Stimulated activated naive CD8-positive, alpha-beta T cell treated with anti-CD3 and anti-CD28 coated beads, Interleukin-15, amount 100 ng/mL, for 72 hours (primary cell): ENCODE measurements at regions not wholly inside any gene's neighbourhood (a gene's known extent, or its start where the extent isn't known, plus 50 kb on each side); places are given as distances from the start of the nearest gene placed in this dataset.
A peak's percentile ranks its signal among the peaks of the same experiment; 100 is the strongest.

Source experiments
- ATAC-seq: fragments of 150-1000 bp; cut with Tn5 transposase; 2 replicates; pipeline ENCODE4 v1.10.0; 2021; ENCODE audit warnings: mild to moderate bottlenecking, moderate library complexity
- DNase-seq, 2 donors: peaks; one replicate each; pipeline ENCODE4 v3.0.0; 2021 to 2022
- H3K27ac Mint-ChIP-seq, 2 donors: one replicate each; pipeline ENCODE4 v1.8.0; 2022; ENCODE audit warnings: mild to moderate bottlenecking in 2 of 2, mixed read lengths in 2 of 2, moderate library complexity in 2 of 2
- H3K27me3 Mint-ChIP-seq: one replicate; pipeline ENCODE4 v1.8.0; 2022; ENCODE audit warnings: mixed read lengths
- H3K4me1 Mint-ChIP-seq: one replicate; pipeline ENCODE4 v1.8.0; 2022; ENCODE audit warnings: mild to moderate bottlenecking, mixed read lengths
- H3K4me3 Mint-ChIP-seq, 2 donors: one replicate each; pipeline ENCODE4 v1.8.0; 2022; ENCODE audit warnings: mild to moderate bottlenecking in 2 of 2, mixed read lengths in 2 of 2, moderate library complexity in 1 of 2
- H3K9me3 Mint-ChIP-seq, 2 donors: one replicate each; pipeline ENCODE4 v1.8.0; 2022; ENCODE audit warnings: mixed read lengths in 2 of 2

DNA sequence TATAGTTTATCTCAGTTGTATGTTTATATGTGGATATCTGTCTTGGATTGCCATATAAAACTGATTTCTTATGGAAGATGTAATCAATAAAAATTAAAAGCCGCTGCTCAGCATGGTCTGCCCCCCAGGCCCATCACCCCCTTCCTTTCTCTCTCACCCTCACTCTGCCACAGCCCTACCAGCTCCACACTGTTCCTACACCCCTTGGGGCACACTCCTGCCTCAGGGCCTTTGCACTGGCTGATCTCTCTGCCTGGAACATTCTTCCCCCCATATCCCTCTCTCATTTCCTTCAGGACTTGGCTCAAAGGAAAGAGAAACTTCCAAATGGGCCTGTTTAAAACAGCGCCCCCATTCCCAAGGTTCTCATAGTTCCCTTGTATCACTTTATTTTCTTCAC lies 63.1 kb downstream of the LRRC32 start:
- Mint-ChIP-seq H3K27me3 (peaks cover 7% of the 10 kb centered on the region), H3K4me3 (no peak overlapping the region), H3K4me1 (peaks cover 22% of the 10 kb centered on the region), H3K27ac (no peak overlapping the region), H3K9me3 (no peaks in the 10 kb centered on the region)
- no peak for DNase-seq
- no peak for ATAC-seq

DNA sequence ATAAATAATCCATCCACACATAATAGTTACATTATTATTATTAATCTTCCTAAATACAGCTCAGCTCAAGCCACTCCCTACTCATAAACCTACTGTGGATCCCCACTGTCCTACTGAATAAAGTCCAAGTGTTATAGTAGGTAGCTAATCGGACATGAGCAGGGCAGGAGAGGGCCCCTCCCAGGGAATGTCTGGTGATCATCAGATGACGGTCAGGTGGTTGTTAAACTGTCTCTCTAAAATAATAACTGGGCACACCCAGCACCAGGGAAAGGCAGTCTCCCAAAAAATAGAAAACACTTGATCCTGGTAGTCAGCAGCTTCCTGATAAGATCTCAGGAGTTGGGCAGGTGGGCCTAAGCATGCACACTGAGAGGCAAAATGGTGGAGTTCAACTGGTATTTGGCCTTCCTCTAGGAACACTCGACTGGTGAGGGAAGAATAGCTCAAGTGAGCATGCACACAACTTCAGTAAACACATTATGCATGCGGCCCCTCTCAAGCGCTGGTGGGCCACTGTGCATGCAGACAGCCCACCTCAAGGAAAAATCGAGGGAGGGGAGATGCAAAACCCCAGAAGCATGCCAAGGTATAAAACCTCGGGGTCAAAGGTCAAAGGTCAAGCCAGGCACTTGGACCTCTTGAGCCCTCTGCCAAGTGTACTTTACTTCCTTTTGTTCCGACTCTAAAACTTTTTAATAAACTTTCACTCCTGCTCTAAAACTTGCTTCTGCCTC lies 65.0 kb downstream of the LRRC32 start:
- no peak overlapping the region for H3K4me3 Mint-ChIP-seq
- ATAC-seq = no peak
- H3K4me1 Mint-ChIP-seq = peaks cover 17% of the 10 kb centered on the region
- no peak for DNase-seq
- no peak overlapping the region for H3K27ac Mint-ChIP-seq
- no peaks in the 10 kb centered on the region for H3K9me3 Mint-ChIP-seq
- H3K27me3 Mint-ChIP-seq = peaks cover 9% of the 10 kb centered on the region

GRCh38 chr11:76604626-76605241 lies 65.8 kb downstream of the LRRC32 start:
- Mint-ChIP-seq H3K4me3 (no peak overlapping the region), H3K9me3 (no peaks in the 10 kb centered on the region), H3K27ac (peak overlapping the region in 1 of 2 donors; percentile 54), H3K4me1 (peaks cover 15% of the 10 kb centered on the region), H3K27me3 (peaks cover 9% of the 10 kb centered on the region)
- DNase-seq (no peak), ATAC-seq (no peak)

DNA sequence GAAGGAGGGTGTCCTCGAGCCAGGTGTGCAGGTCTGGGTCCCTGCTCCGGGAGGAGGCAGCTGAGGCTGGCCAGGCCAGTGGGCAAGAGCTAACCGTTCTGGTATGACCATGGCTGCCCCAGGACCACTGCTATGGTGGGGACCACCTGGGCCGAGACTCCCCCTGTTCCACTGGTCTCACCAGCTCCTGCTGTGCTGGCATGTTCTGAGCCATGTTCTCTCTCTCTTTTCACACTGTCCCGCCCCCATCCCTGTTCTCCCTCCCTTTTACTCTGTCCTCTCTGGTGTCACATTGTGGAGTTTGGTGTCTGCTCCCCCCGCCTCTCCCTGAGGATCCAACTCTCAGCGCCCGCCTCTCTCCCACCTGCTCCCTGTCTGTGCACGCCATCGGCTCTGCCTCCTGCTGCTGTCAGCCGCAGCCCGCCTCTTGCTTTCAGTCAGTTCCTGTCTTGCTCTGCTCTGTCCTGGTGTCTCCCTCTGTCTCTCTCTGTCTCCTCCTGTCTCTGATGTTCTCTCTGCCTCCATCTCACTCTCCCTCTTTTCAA lies 66.4 kb downstream of the LRRC32 start:
- Mint-ChIP-seq H3K27me3 (peaks cover 9% of the 10 kb centered on the region), H3K27ac (peak overlapping the region in 1 of 2 donors; percentile 54), H3K4me1 (peaks cover 21% of the 10 kb centered on the region), H3K4me3 (no peak overlapping the region), H3K9me3 (no peaks in the 10 kb centered on the region)
- DNase-seq (no peak), ATAC-seq (peak; percentile 27)

DNA sequence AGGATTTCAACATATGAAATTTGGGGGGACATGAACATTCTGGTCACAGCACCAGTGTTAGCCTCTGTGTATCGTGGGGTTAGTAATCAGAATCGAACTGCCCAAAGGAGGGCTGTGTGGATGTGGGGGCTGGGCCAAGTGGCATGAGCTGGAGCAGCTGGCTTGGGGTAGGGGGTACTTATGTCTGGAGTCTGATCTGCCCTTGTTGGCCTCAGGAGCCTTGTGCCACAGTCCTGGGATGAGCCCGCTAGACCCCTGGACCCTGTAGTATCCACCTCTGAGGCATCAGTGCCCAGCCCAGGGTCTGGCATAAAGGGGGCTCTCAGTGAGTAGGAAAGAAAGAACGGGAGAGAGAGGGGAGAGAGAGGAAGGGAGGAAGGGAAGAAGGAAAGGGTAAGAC lies 67.3 kb downstream of the LRRC32 start:
- ATAC-seq (no peak), DNase-seq (no peak)
- H3K27ac Mint-ChIP-seq = peak overlapping the region in 1 of 2 donors; percentile 13
- peaks cover 9% of the 10 kb centered on the region for H3K27me3 Mint-ChIP-seq
- no peaks in the 10 kb centered on the region for H3K9me3 Mint-ChIP-seq
- H3K4me1 Mint-ChIP-seq = peaks cover 30% of the 10 kb centered on the region
- no peak overlapping the region for H3K4me3 Mint-ChIP-seq
